GM23248 (cell line): ENCODE measurements at regions not wholly inside any gene's neighbourhood (a gene's known extent, or its start where the extent isn't known, plus 50 kb on each side); places are given as distances from the start of the nearest gene placed in this dataset.

Source experiments
- DNase-seq: peaks from one replicate; pipeline ENCODE4 v3.0.0-alpha.2; 2015
- H2AFZ ChIP-seq: fragments of 200-600 bp; sonication (generic); 2 replicates; pipeline ENCODE4 v1.6.1; 2016; ENCODE audit warnings: antibody characterized with exemption
- H3F3A ChIP-seq: fragments of 200-600 bp; sonication (generic); 2 replicates; pipeline ENCODE4 v1.6.1; 2016; ENCODE audit warnings: mild to moderate bottlenecking, antibody characterized with exemption, mixed run types; ENCODE audit not compliant: insufficient read depth
- H3K27ac ChIP-seq: fragments of 200-600 bp; sonication (generic); 2 replicates; pipeline ENCODE4 v1.5.1; 2016; ENCODE audit warnings: mild to moderate bottlenecking
- H3K27me3 ChIP-seq: fragments of 200-600 bp; sonication (generic); replicated peaks from 2 replicates; pipeline ENCODE4 v1.6.1; 2016; ENCODE audit warnings: mild to moderate bottlenecking; ENCODE audit not compliant: insufficient read depth
- H3K36me3 ChIP-seq: fragments of 200-600 bp; sonication (generic); 2 replicates; pipeline ENCODE4 v1.6.1; 2016; ENCODE audit warnings: low read depth, mild to moderate bottlenecking
- H3K4me1 ChIP-seq: fragments of 200-600 bp; sonication (generic); 2 replicates; pipeline ENCODE4 v1.6.1; 2016; ENCODE audit warnings: mild to moderate bottlenecking; ENCODE audit not compliant: insufficient read depth
- H3K4me2 ChIP-seq: fragments of 200-600 bp; sonication (generic); one replicate; pipeline ENCODE4 v1.6.1; 2016; ENCODE audit warnings: mild to moderate bottlenecking; ENCODE audit not compliant: unreplicated experiment
- H3K4me3 ChIP-seq: fragments of 200-600 bp; sonication (generic); 2 replicates; pipeline ENCODE4 v1.5.1; 2016; ENCODE audit warnings: mild to moderate bottlenecking
- H3K79me2 ChIP-seq: fragments of 200-600 bp; sonication (generic); 2 replicates; pipeline ENCODE4 v1.6.1; 2016; ENCODE audit warnings: mild to moderate bottlenecking; ENCODE audit not compliant: insufficient read depth
- H3K9ac ChIP-seq: fragments of 200-600 bp; sonication (generic); 2 replicates; pipeline ENCODE4 v1.6.1; 2016; ENCODE audit warnings: mild to moderate bottlenecking
- H3K9me2 ChIP-seq: fragments of 200-600 bp; sonication (generic); 2 replicates; pipeline ENCODE4 v1.6.1; 2016; ENCODE audit warnings: mixed run types, mild to moderate bottlenecking, moderate library complexity; ENCODE audit not compliant: insufficient read depth
- H3K9me3 ChIP-seq: fragments of 200-600 bp; sonication (generic); one replicate; pipeline ENCODE4 v1.6.1; 2017; ENCODE audit warnings: low read depth
- H4K20me1 ChIP-seq: fragments of 200-600 bp; sonication (generic); 2 replicates; pipeline ENCODE4 v1.6.0; 2016; ENCODE audit not compliant: insufficient read depth
- EZH2 ChIP-seq: fragments of 200-600 bp; sonication (generic); IDR thresholded peaks from 2 replicates; pipeline ENCODE4 v1.6.1; 2018; ENCODE audit warnings: antibody characterized with exemption, mild to moderate bottlenecking; ENCODE audit not compliant: insufficient read depth, poor library complexity, severe bottlenecking
- EZH2phosphoT487 ChIP-seq: fragments of 200-600 bp; sonication (generic); IDR thresholded peaks from 2 replicates; pipeline ENCODE4 v1.6.1; 2018; ENCODE audit warnings: antibody characterized with exemption, moderate library complexity, mild to moderate bottlenecking, low read depth; ENCODE audit not compliant: insufficient read depth
- WGBS, 2 experiments: methylation state at CpG; one replicate each; pipeline ENCODE4 v1.1.6; 2015 to 2017; ENCODE audit warnings: low lambda C conversion rate in 2 of 2, low coverage in 1 of 2; ENCODE audit errors: missing lambda C conversion rate in 2 of 2; 5-methylcytosine and 5-hydroxymethylcytosine counted together
- in situ Hi-C: fragments of 300-500 bp; cut with MboI; formaldehyde crosslinking; loops from 2 replicates; pipeline ENCODE4 v1.15.0; 2020

DNA sequence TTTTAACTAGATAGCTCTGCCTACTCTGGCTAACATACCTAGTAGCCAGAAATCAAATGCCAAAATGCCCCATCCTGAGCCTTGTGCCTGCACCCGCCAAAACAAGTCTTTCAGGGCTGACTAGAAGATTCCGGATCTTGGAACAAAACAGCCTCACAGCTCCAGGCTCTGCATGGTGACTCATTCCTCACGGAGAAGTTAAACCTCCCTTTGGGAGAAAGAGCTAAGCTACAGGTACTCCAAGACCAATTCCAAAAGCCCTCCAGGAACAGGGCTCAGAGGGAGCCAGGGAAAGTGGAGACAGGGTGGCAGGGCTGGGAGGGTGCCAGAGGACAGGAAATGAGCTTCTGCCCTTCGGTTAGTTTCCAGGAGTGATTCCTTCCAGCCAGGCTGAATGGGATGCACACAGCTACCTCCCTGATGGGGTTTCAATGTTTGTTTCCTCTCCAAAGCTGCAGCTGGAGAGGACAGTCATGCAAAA, 295.6 kb downstream of the TNS1 start:
- Histone ChIP-seq H3K4me1 (peaks cover 42% of the 10 kb centered on the region), H3K9ac (peak overlapping the region; percentile 7; the same call in 1 of the 2 replicates), H3K27ac (peak overlapping the region; percentile 71), H3K4me2 (peak overlapping the region; percentile 32), H3K36me3 (no peaks in the 10 kb centered on the region), H3K9me3 (no peaks in the 10 kb centered on the region), H3K27me3 (no peaks in the 10 kb centered on the region), H3K9me2 (no peaks in the 10 kb centered on the region), H3K4me3 (no peak overlapping the region), H4K20me1 (no peaks in the 10 kb centered on the region), H2AFZ (peak overlapping the region; percentile 53), H3F3A (peaks cover 50% of the 10 kb centered on the region), H3K79me2 (no peaks in the 10 kb centered on the region)
- in situ Hi-C loops = no loop called here
- TF ChIP-seq EZH2phosphoT487 = no peak
- TF ChIP-seq EZH2 = no peak
- 5 to 6% methylated on average over 4 of the region's 4 CpGs for WGBS, 2 experiments
- DNase-seq = peak; percentile 83

DNA sequence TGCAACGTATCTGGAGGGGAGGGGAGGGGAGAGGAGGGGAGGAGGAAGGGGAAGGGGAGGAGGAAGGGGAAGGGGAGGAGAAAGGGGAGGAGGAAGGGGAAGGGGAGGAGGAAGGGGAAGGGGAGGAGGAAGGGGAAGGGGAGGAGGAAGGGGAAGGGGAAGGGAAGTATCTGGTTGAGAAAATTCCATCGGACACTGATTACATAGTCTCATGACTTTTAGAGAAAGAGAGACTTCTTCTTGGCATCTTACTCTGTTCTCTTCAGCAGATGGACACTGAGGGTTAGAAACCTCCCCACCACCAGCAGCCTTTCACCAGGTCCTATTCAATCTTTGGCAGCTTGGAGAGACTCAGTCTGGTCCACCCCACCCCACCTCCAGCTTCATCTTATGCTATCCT, 296.3 kb downstream of the TNS1 start:
- Histone ChIP-seq H4K20me1 (no peaks in the 10 kb centered on the region), H3K9ac (peak overlapping the region; percentile 7; the same call in 1 of the 2 replicates), H3K9me2 (no peaks in the 10 kb centered on the region), H3F3A (peaks cover 48% of the 10 kb centered on the region), H3K9me3 (no peaks in the 10 kb centered on the region), H3K4me2 (peak overlapping the region; percentile 32), H3K27me3 (no peaks in the 10 kb centered on the region), H3K27ac (peak overlapping the region; percentile 71), H3K79me2 (no peaks in the 10 kb centered on the region), H3K4me1 (peaks cover 42% of the 10 kb centered on the region), H3K4me3 (no peak overlapping the region), H2AFZ (peak overlapping the region; percentile 53), H3K36me3 (no peaks in the 10 kb centered on the region)
- no peak for DNase-seq
- TF ChIP-seq EZH2 (no peak), EZH2phosphoT487 (no peak)
- WGBS, 2 experiments = 24 to 25% methylated on average over 1 to 2 of the region's 2 CpGs
- in situ Hi-C loops = no loop called here

DNA sequence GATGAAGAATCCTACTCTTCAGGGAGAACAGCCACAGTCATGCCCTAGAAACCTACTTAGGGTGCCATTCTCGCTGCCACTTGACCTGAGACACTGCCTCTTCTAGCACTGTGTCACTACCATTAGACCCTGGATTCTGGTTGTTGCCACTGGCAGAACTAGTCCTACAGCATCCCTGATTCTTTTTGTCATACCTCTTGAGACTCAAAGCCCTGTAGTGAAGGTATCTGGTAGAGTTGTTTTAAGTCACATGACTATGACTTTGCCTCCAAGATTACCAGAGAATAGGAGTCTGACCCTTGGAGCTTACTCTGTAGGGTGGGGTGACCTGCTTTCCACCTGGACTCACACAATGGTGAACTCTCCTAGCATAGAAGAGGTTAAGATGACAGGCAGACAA, 296.7 kb downstream of the TNS1 start:
- H3K36me3 ChIP-seq = no peaks in the 10 kb centered on the region
- TF ChIP-seq EZH2 (no peak), EZH2phosphoT487 (no peak)

DNA sequence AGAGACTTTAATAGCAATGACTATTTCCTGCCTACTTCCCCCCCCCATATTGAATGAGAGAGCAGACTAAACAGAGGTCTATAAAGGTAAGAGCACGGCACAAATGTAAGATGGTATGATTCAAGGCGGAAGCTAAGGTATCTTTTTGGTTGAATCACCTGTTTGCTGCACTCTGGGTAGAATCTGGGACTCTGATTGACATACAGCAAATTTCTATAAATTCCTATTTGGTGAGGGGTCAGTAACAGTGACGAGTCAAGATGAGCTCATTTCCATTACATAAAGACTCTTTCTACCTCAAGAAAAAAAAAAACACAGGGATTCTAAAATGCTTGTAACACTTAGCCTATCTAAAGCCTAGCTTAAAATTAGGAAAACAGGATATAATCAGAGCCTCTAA, 297.3 kb downstream of the TNS1 start:
- H3K4me2 ChIP-seq = no peak overlapping the region
- no peak overlapping the region for H2AFZ ChIP-seq
- H3F3A ChIP-seq = peaks cover 38% of the 10 kb centered on the region
- H3K36me3 ChIP-seq = no peaks in the 10 kb centered on the region
- H3K4me3 ChIP-seq = no peak overlapping the region
- no peaks in the 10 kb centered on the region for H4K20me1 ChIP-seq
- H3K4me1 ChIP-seq = peaks cover 32% of the 10 kb centered on the region
- no peaks in the 10 kb centered on the region for H3K79me2 ChIP-seq
- TF ChIP-seq EZH2phosphoT487 (no peak), EZH2 (no peak)
- no peaks in the 10 kb centered on the region for H3K9me2 ChIP-seq
- in situ Hi-C loops = no loop called here
- no peak overlapping the region for H3K9ac ChIP-seq
- H3K27ac ChIP-seq = no peak overlapping the region
- WGBS, 2 experiments = 50 to 80% methylated on average over 2 to 3 of the region's 3 CpGs
- DNase-seq = no peak
- no peaks in the 10 kb centered on the region for H3K27me3 ChIP-seq
- H3K9me3 ChIP-seq = no peaks in the 10 kb centered on the region

More for the DNA sequence above, 296.7 kb downstream of the TNS1 start:
- Histone ChIP-seq H3K9ac (no peak overlapping the region), H3K9me2 (no peaks in the 10 kb centered on the region), H4K20me1 (no peaks in the 10 kb centered on the region), H3K79me2 (no peaks in the 10 kb centered on the region), H3K4me3 (no peak overlapping the region), H3K9me3 (no peaks in the 10 kb centered on the region), H3K4me1 (peaks cover 38% of the 10 kb centered on the region), H2AFZ (no peak overlapping the region), H3K27me3 (no peaks in the 10 kb centered on the region), H3F3A (peaks cover 44% of the 10 kb centered on the region), H3K27ac (no peak overlapping the region), H3K4me2 (no peak overlapping the region)
- in situ Hi-C loops = no loop called here
- DNase-seq = no peak
- 100% methylated on average over 1 of the region's 1 CpG for WGBS, 2 experiments

DNA sequence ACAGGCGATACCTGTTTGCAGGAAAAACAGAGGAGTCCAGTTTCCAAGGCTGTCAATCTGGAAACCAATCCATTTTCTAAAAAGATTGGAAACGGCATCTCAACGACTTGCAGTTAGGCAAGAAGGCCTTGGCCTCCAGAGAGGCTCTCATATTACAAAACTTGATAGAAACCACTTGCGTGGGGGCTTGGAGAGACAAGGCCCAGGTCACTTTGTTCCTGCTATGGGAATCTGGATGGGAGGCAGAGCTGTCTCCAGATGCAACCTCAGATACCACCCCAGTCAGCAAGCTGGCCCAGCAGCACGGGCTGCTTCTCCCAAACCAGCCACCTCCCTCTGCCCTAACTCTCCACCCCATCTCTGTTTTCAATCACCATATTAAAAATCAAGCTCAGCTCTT, 298.8 kb downstream of the TNS1 start:
- Histone ChIP-seq H3K27me3 (no peaks in the 10 kb centered on the region), H4K20me1 (no peaks in the 10 kb centered on the region), H3K27ac (no peak overlapping the region), H3K9me2 (no peaks in the 10 kb centered on the region), H2AFZ (no peak overlapping the region), H3K4me3 (no peak overlapping the region), H3K9ac (no peak overlapping the region), H3K4me1 (peaks cover 17% of the 10 kb centered on the region), H3K4me2 (no peak overlapping the region), H3K36me3 (no peaks in the 10 kb centered on the region), H3K79me2 (no peaks in the 10 kb centered on the region), H3K9me3 (no peaks in the 10 kb centered on the region), H3F3A (peaks cover 25% of the 10 kb centered on the region)
- in situ Hi-C loops = no loop called here
- whole genome bisulfite sequencing, 2 experiments = 52 to 54% methylated on average over 5 of the region's 5 CpGs
- no peak for DNase-seq
- TF ChIP-seq EZH2 (no peak), EZH2phosphoT487 (no peak)
